HG03139 (cell line): ENCODE measurements at regions not wholly inside any gene's neighbourhood (a gene's known extent, or its start where the extent isn't known, plus 50 kb on each side); places are given as distances from the start of the nearest gene placed in this dataset.
"Not testable (repeated sequence)": the region's sequence is repeated elsewhere in the genome, so short reads cannot be mapped to it uniquely, and the experiment has no call there.

Source experiments
- ATAC-seq: cut with Tn5 transposase; IDR thresholded peaks from one replicate; pipeline ENCODE4 v1.9.1; 2021; ENCODE audit not compliant: unreplicated experiment

GRCh38 chr4:115179438-115180062, 66.1 kb upstream of the NDST4 start:
- ATAC-seq: not testable (repeated sequence)

- not testable (repeated sequence) for ATAC-seq
Observed at GRCh38 chr4:115178687-115179086, 65.3 kb upstream of the NDST4 start.

GRCh38 chr4:115171220-115171619, 57.8 kb upstream of the NDST4 start:
- no peak for ATAC-seq

- ATAC-seq: no peak
Observed at GRCh38 chr4:115165503-115165902, 52.1 kb upstream of the NDST4 start.
